Karpas-422 (cell line): ENCODE measurements at regions not wholly inside any gene's neighbourhood (a gene's known extent, or its start where the extent isn't known, plus 50 kb on each side); places are given as distances from the start of the nearest gene placed in this dataset.

Source experiments
- DNase-seq: peaks from one replicate; pipeline ENCODE4 v3.0.0-alpha.2; 2015
- H2AFZ ChIP-seq: fragments of 200-600 bp; sonication (generic); 2 replicates; pipeline ENCODE4 v1.6.1; 2014; ENCODE audit warnings: antibody characterized with exemption, low read length, mixed read lengths
- H3K27ac ChIP-seq: fragments of 200-600 bp; sonication (generic); 2 replicates; pipeline ENCODE4 v1.5.1; 2014; ENCODE audit warnings: mild to moderate bottlenecking, low read length, moderate library complexity
- H3K27me3 ChIP-seq: fragments of 200-600 bp; sonication (generic); 2 replicates; pipeline ENCODE4 v1.6.1; 2014; ENCODE audit warnings: low read length, mixed read lengths
- H3K36me3 ChIP-seq: fragments of 200-600 bp; sonication (generic); 2 replicates; pipeline ENCODE4 v1.6.1; 2014; ENCODE audit warnings: low read length, mixed read lengths; ENCODE audit not compliant: insufficient read depth
- H3K4me1 ChIP-seq: fragments of 200-600 bp; sonication (generic); 2 replicates; pipeline ENCODE4 v1.6.1; 2014; ENCODE audit warnings: mild to moderate bottlenecking, low read length, mixed read lengths
- H3K4me2 ChIP-seq: fragments of 200-600 bp; sonication (generic); 2 replicates; pipeline ENCODE4 v1.6.1; 2014; ENCODE audit warnings: low read length, low read depth, mild to moderate bottlenecking; ENCODE audit not compliant: poor library complexity, severe bottlenecking
- H3K4me3 ChIP-seq: fragments of 200-600 bp; sonication (generic); 2 replicates; pipeline ENCODE4 v1.5.1; 2014; ENCODE audit warnings: mild to moderate bottlenecking, antibody characterized with exemption, low read length, mixed read lengths
- H3K79me2 ChIP-seq: fragments of 200-600 bp; sonication (generic); 2 replicates; pipeline ENCODE4 v1.6.1; 2014; ENCODE audit warnings: mild to moderate bottlenecking, low read length, mixed read lengths
- H3K9ac ChIP-seq: fragments of 200-600 bp; sonication (generic); 2 replicates; pipeline ENCODE4 v1.6.0; 2014; ENCODE audit warnings: low read length
- H3K9me2 ChIP-seq: fragments of 200-600 bp; sonication (generic), shearing (Covaris generic); replicated peaks from 2 replicates; pipeline ENCODE4 v1.6.0; 2014; ENCODE audit warnings: mild to moderate bottlenecking, low read length, moderate library complexity; ENCODE audit not compliant: insufficient read depth
- H3K9me3 ChIP-seq: fragments of 300-700, 200-600 bp; sonication (generic); 2 replicates; pipeline ENCODE4 v1.6.1; 2014; ENCODE audit warnings: low read length, mixed read lengths
- H4K20me1 ChIP-seq: fragments of 200-600 bp; sonication (generic); 2 replicates; pipeline ENCODE4 v1.6.1; 2014; ENCODE audit warnings: mild to moderate bottlenecking, antibody characterized with exemption, low read length, low read depth; ENCODE audit not compliant: insufficient read depth

DNA sequence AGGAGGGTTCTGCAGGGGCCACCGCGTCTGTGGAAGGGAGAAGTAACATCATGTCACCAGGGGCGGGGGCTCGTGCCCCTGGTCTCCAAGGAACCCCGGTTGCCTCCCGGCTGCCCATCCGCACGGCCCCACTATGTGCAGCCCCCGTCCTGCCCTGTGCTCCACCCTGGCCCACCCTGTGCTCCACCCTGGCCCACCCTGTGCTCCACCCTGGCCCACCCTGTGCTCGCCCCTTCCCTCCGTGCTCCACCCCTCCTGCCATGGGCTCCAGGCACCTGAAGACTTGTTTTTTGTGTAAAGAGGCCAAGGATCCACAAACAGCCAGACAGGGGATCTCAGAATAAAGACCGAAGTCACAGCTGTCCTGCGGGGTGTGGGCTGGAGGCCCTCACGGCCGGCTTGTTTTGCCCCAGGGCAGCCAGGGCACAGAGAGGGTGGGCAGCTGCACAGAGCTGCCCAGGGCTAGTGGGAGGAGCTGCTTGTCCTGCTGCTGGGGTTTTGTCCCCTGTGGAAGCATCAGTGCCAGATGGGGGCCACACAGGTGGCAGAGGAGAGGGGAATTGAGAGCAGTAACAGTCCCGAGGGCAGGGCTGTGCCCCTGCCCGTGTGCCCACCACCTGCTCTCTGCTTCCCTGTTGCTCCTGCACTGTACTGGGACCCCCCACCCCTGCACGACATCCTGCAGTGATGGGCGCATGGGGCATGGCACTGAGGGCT is 147.0 kb upstream of the CIBAR2 start:
- H3K4me2 ChIP-seq = no peak overlapping the region
- no peaks in the 10 kb centered on the region for H3K9me3 ChIP-seq
- H3K36me3 ChIP-seq = no peaks in the 10 kb centered on the region
- H3K27ac ChIP-seq = no peak overlapping the region
- H3K9ac ChIP-seq = no peak overlapping the region
- no peaks in the 10 kb centered on the region for H3K79me2 ChIP-seq
- no peaks in the 10 kb centered on the region for H3K27me3 ChIP-seq
- H3K4me3 ChIP-seq = no peak overlapping the region
- no peak overlapping the region for H2AFZ ChIP-seq
- H3K9me2 ChIP-seq = no peaks in the 10 kb centered on the region
- H4K20me1 ChIP-seq = peaks cover 9% of the 10 kb centered on the region; the same call in 1 of the 2 replicates
- DNase-seq = no peak
- H3K4me1 ChIP-seq = peaks cover 55% of the 10 kb centered on the region

DNA sequence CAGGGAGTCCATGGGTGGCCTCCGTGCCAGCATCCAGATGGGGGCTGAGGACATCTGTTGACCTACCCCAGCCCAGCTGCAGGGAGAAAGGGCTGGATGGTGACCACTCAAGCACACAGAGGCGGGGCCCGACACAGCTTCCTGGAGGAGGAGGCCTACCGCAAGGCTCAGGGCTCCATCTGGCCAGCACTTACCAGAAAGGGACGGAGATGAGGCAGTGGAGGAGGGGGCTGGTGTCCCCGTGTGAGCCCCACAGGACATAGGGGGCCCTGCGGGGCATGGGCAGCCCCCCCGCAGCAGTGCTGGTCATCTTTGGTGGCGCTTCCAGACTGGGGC is 147.5 kb upstream of the CIBAR2 start:
- H3K4me2 ChIP-seq = no peak overlapping the region
- no peaks in the 10 kb centered on the region for H3K79me2 ChIP-seq
- H3K9ac ChIP-seq = no peak overlapping the region
- H3K4me1 ChIP-seq = peaks cover 55% of the 10 kb centered on the region
- no peak overlapping the region for H3K4me3 ChIP-seq
- no peaks in the 10 kb centered on the region for H3K27me3 ChIP-seq
- H2AFZ ChIP-seq = no peak overlapping the region
- no peaks in the 10 kb centered on the region for H3K36me3 ChIP-seq
- H3K9me2 ChIP-seq = no peaks in the 10 kb centered on the region
- H3K27ac ChIP-seq = no peak overlapping the region
- H3K9me3 ChIP-seq = no peaks in the 10 kb centered on the region
- H4K20me1 ChIP-seq = peaks cover 9% of the 10 kb centered on the region; the same call in 1 of the 2 replicates
- no peak for DNase-seq

DNA sequence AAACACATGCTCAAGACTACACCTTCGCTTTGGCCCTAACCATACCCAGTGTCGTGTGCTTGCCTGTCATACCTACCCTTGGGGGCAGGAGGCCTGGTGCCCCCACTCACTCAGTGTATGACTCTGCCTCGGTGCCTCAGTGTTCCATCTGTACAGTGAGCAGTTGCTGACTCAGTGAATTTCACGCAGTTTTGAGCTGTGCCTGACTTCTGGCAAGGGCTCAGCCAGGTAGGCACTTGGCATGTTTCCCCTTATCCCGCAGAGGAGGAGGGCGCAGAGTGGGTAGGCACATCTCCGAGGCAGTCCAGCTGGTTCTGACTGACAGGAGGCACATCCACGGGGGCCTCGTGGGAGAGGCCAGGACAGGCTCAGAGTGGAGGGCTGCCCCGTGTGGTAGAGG is 148.9 kb upstream of the CIBAR2 start:
- Histone ChIP-seq H3K79me2 (no peaks in the 10 kb centered on the region), H3K9me3 (no peaks in the 10 kb centered on the region), H2AFZ (no peak overlapping the region), H3K27me3 (no peaks in the 10 kb centered on the region), H3K9me2 (no peaks in the 10 kb centered on the region), H3K4me1 (peaks cover 49% of the 10 kb centered on the region), H3K4me3 (no peak overlapping the region), H3K36me3 (no peaks in the 10 kb centered on the region), H3K4me2 (peak overlapping the region; percentile 38), H3K27ac (no peak overlapping the region), H4K20me1 (peaks cover 9% of the 10 kb centered on the region; the same call in 1 of the 2 replicates), H3K9ac (peak overlapping the region; percentile 41; the same call in 1 of the 2 replicates)
- DNase-seq = no peak

DNA sequence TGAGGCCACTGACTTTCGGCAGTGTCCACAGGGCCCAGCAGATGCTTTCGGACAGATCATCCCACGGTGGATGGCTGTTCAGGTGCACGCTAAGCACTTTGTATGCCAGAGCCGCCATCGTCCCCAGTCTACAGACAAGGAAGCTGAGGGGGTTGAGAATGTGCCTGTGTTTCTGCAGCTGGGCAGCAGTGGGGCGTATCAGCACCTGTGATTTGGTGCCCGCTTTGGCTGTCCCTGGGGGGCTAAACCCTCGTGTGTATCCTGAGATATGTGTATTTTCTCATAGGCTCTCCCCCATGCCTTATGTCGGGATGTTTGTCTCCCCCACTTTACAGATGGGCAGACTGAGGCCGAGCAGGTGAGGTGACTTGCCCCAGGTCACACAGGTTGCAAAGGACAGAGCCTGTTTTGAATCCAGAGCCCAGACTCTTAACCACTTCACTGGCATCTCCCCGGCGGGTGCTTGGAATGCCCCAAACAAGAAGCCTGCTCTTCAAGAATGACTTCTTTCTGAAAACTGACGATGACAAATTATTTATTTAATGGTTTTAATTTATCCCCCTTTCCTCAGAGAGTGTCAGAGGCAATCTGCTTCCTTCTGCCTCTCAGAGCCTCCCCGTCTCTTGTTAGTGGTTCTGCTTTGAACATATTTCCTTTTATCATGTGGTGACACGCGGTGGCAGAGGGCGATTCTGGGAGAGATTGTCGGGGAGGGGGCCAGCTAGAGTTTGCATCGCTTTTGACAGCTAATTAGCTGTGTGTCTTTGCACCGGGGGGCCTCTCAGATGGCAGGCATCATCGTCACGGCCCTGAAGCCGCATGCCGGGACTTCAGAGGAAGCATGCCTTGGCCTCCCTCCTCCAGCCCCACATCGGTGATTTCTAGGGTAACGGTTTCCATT is 149.6 kb upstream of the CIBAR2 start:
- Histone ChIP-seq H3K4me2 (peak overlapping the region; percentile 38), H3K9ac (peak overlapping the region; percentile 41; the same call in 1 of the 2 replicates), H2AFZ (no peak overlapping the region), H3K4me1 (peaks cover 42% of the 10 kb centered on the region), H3K36me3 (no peaks in the 10 kb centered on the region), H3K9me3 (no peaks in the 10 kb centered on the region), H3K9me2 (no peaks in the 10 kb centered on the region), H3K27me3 (no peaks in the 10 kb centered on the region), H4K20me1 (peaks cover 9% of the 10 kb centered on the region; the same call in 1 of the 2 replicates), H3K4me3 (no peak overlapping the region), H3K27ac (no peak overlapping the region), H3K79me2 (no peaks in the 10 kb centered on the region)
- peak; percentile 77 for DNase-seq

DNA sequence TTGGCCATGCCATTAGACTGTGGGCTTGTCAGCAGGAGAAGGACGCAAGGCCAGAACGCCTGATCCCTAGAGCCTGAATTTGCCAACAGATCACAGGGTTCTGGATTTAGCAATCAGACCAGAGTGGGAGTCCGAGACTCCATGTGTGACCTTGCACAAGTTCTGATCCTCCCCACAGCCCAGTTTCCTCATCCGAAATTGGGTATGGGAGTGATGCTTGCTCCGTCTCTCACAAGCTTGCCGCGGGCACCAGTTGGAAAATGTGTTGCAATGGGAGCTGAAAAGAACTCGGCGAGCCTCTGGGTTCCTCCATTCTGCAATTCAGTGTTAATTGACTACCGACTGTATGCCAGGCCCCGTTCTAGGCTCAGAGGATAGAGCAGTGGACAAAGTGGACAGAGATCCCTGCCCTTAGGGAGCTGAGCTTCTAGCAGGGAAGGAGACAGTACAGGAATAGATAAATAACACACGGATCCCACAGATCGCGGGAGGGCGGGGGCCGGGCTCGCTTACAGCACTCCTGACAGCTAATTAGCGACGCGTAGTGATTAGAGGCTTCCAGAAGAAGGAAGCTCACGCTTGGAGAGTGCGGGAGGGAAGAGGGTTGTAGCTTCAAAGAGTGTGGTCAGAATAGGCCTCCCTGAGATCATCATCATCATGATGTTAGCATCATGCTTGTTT is 150.4 kb upstream of the CIBAR2 start:
- peaks cover 39% of the 10 kb centered on the region for H3K4me1 ChIP-seq
- no peak overlapping the region for H3K4me3 ChIP-seq
- H3K27ac ChIP-seq = no peak overlapping the region
- no peak overlapping the region for H2AFZ ChIP-seq
- H3K27me3 ChIP-seq = no peaks in the 10 kb centered on the region
- peaks cover 9% of the 10 kb centered on the region; the same call in 1 of the 2 replicates for H4K20me1 ChIP-seq
- H3K9ac ChIP-seq = no peak overlapping the region
- no peaks in the 10 kb centered on the region for H3K9me2 ChIP-seq
- DNase-seq = no peak
- no peaks in the 10 kb centered on the region for H3K9me3 ChIP-seq
- H3K4me2 ChIP-seq = no peak overlapping the region
- H3K79me2 ChIP-seq = no peaks in the 10 kb centered on the region
- H3K36me3 ChIP-seq = no peaks in the 10 kb centered on the region

DNA sequence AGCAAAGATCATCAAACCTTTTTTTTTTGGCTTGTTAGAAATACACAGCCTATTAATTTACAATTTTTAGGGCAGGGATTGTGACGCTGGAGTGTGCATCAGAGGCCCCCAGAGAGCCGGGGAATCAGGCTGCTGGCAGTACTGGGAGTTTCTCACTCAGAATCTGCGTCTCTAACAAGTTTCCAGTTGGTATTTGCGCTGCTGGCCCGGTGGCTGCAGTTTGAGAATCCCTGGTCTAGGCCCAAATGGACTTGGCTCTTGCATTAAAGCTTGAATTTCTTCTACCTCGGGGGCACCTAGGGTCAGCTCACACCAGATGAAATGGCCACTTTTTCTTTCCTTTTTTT is 150.9 kb upstream of the CIBAR2 start:
- Histone ChIP-seq H3K27ac (no peak overlapping the region), H3K9me2 (no peaks in the 10 kb centered on the region), H3K27me3 (no peaks in the 10 kb centered on the region), H3K79me2 (no peaks in the 10 kb centered on the region), H3K4me2 (no peak overlapping the region), H3K9ac (no peak overlapping the region), H4K20me1 (peaks cover 9% of the 10 kb centered on the region; the same call in 1 of the 2 replicates), H3K9me3 (no peaks in the 10 kb centered on the region), H2AFZ (no peak overlapping the region), H3K4me3 (no peak overlapping the region), H3K36me3 (no peaks in the 10 kb centered on the region), H3K4me1 (peaks cover 39% of the 10 kb centered on the region)
- DNase-seq = no peak

DNA sequence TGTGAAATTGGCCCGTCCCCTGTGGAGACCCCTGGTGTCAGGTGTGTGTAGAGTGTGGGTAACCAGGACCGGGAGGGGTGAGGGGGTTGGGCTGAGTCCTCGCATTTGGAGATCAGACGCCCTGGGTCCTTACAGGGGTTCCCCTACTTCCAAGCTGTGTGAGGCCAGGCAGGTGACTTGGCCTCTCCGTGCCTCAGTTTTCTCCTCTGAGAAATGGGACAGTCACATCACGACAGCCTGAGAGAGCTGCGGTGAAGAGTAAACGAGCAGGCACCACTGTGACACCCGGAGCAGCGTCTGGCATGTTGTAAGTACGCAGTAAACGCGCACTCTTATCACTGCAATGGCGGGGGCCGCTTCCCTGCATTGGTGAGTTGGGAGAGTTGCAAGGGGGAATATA is 152.5 kb upstream of the CIBAR2 start:
- peaks cover 23% of the 10 kb centered on the region for H3K4me1 ChIP-seq
- H3K9me3 ChIP-seq = no peaks in the 10 kb centered on the region
- DNase-seq = no peak
- no peaks in the 10 kb centered on the region for H3K79me2 ChIP-seq
- no peak overlapping the region for H3K4me3 ChIP-seq
- no peak overlapping the region for H2AFZ ChIP-seq
- no peaks in the 10 kb centered on the region for H3K27me3 ChIP-seq
- H3K36me3 ChIP-seq = no peaks in the 10 kb centered on the region
- H3K27ac ChIP-seq = no peak overlapping the region
- no peak overlapping the region for H3K4me2 ChIP-seq
- peaks cover 6% of the 10 kb centered on the region; the same call in 1 of the 2 replicates for H4K20me1 ChIP-seq
- H3K9ac ChIP-seq = no peak overlapping the region
- no peaks in the 10 kb centered on the region for H3K9me2 ChIP-seq
